ENCODE measurements at regions not wholly inside any gene's neighbourhood (a gene's known extent, or its start where the extent isn't known, plus 50 kb on each side); places are given as distances from the start of the nearest gene placed in this dataset.

DNA sequence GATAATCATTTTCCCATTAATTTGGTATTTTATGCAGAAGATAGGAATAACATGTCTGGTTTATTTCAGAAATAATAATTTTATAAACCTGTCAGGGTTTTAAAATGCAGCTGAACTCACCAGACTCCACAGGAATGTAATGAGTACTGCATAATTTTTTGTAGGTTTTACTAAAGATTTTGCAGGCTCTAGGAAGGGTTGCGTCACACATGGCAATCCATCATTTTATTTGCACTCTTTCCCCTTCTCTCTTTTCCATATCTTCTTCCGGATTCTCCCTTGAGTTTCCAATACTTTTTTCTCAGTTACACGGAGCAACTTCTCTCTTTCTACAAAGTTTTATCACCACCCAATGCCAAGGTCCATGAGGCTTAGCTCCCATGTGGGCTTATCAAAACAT, 234.7 kb downstream of the NFKBIZ start:
- CTCF ChIA-PET: no interaction called here
- 94% methylated on average over 3 of the region's 3 CpGs for WGBS (ENCODE audit: insufficient coverage)
- intact Hi-C loops (cut with micrococcal nuclease): no loop called here

DNA sequence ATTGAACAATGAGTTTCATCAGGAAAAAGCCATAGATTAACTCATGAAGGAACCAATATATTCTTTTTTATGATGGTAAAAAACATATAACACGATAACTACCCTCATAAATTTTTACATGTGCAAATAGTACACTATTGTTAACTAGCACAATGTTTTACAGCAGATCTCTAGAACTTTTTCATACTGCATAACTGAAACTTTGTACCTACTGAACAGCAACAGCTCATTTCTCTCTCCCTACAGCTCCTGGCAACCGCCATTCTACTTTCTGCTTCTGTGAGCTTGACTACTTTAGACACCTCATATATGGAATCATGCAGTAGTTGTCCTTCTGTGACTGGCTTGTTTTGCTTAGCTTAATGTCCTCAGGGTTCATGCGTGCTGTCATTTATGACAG, 235.4 kb downstream of the NFKBIZ start:
- Histone ChIP-seq H3K4me1 (ENCODE audit: control insufficient read depth in 2 of 2, insufficient read depth in 2 of 2, low read length in 2 of 2) (peaks cover 6 to 18% of the 10 kb centered on the region in 2 donors), H3K9me3 (ENCODE audit: control extremely low read depth in 1 of 3, control insufficient read depth in 2 of 3, insufficient read depth in 1 of 3, low read length in 2 of 3) (no peaks in the 10 kb centered on the region), H3K4me2 (replicated peaks; ENCODE audit: low read depth, low read length, poor library complexity, severe bottlenecking) (no peak overlapping the region), H2AFZ (ENCODE audit: insufficient read depth, low read depth, low read length, poor library complexity, severe bottlenecking) (no peak overlapping the region), H4K20me1 (ENCODE audit: control insufficient read depth, insufficient read depth, low read length, poor library complexity, severe bottlenecking) (no peaks in the 10 kb centered on the region), H3K27me3 (replicated peaks in 1 of 4; ENCODE audit: control extremely low read depth in 1 of 4, control insufficient read depth in 3 of 4, insufficient read depth in 4 of 4, low read length in 3 of 4) (no peaks in the 10 kb centered on the region), H3K4me3 (ENCODE audit: control extremely low read depth in 1 of 5, extremely low read depth in 1 of 5, insufficient read depth in 1 of 5, low read depth in 2 of 5, low read length in 4 of 5) (no peak overlapping the region), H3K36me3 (replicated peaks in 1 of 2; ENCODE audit: control extremely low read depth in 1 of 2, control insufficient read depth in 1 of 2, extremely low read depth in 1 of 2, insufficient read depth in 2 of 2, low read length in 1 of 2) (no peaks in the 10 kb centered on the region), H3K79me2 (ENCODE audit: control insufficient read depth, insufficient read depth, low read length) (no peaks in the 10 kb centered on the region), H3K27ac (ENCODE audit: low read length in 2 of 2) (no peak overlapping the region), H3K9ac (ENCODE audit: low read length) (no peak overlapping the region)
- no peaks in the 10 kb centered on the region for H3K9me3 Mint-ChIP-seq (ENCODE audit: insufficient read depth)
- H3K4me3 Mint-ChIP-seq: no peak overlapping the region
- DNase-seq: no peak
- ChIA-PET CTCF (no interaction called here), POLR2A (no interaction called here)
- no peaks in the 10 kb centered on the region for H3K27me3 Mint-ChIP-seq
- intact Hi-C loops (cut with micrococcal nuclease): no loop called here
- H3K4me1 Mint-ChIP-seq: peaks cover 15% of the 10 kb centered on the region
- no peak overlapping the region for H3K27ac Mint-ChIP-seq
- 80% methylated on average over 1 of the region's 3 CpGs for WGBS (ENCODE audit: insufficient coverage)
- TF ChIP-seq, protein P1, sequence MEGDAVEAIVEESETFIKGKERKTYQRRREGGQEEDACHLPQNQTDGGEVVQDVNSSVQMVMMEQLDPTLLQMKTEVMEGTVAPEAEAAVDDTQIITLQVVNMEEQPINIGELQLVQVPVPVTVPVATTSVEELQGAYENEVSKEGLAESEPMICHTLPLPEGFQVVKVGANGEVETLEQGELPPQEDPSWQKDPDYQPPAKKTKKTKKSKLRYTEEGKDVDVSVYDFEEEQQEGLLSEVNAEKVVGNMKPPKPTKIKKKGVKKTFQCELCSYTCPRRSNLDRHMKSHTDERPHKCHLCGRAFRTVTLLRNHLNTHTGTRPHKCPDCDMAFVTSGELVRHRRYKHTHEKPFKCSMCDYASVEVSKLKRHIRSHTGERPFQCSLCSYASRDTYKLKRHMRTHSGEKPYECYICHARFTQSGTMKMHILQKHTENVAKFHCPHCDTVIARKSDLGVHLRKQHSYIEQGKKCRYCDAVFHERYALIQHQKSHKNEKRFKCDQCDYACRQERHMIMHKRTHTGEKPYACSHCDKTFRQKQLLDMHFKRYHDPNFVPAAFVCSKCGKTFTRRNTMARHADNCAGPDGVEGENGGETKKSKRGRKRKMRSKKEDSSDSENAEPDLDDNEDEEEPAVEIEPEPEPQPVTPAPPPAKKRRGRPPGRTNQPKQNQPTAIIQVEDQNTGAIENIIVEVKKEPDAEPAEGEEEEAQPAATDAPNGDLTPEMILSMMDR (IDR thresholded peaks at IDR 0.05): no peak
- no peak for TF ChIP-seq EZH2 (IDR thresholded peaks at IDR 0.05; ENCODE audit: borderline replicate concordance, insufficient read depth, low read depth, low read length, poor library complexity, severe bottlenecking)
- no peak for ATAC-seq (ENCODE audit: low read depth)

More for the DNA sequence above, 234.7 kb downstream of the NFKBIZ start:
- Histone ChIP-seq H2AFZ (ENCODE audit: insufficient read depth, low read depth, low read length, poor library complexity, severe bottlenecking) (no peak overlapping the region), H3K27me3 (replicated peaks in 1 of 4; ENCODE audit: control extremely low read depth in 1 of 4, control insufficient read depth in 3 of 4, insufficient read depth in 4 of 4, low read length in 3 of 4) (no peaks in the 10 kb centered on the region), H4K20me1 (ENCODE audit: control insufficient read depth, insufficient read depth, low read length, poor library complexity, severe bottlenecking) (no peaks in the 10 kb centered on the region), H3K27ac (ENCODE audit: low read length in 2 of 2) (no peak overlapping the region), H3K9me3 (ENCODE audit: control extremely low read depth in 1 of 3, control insufficient read depth in 2 of 3, insufficient read depth in 1 of 3, low read length in 2 of 3) (no peaks in the 10 kb centered on the region), H3K4me2 (replicated peaks; ENCODE audit: low read depth, low read length, poor library complexity, severe bottlenecking) (no peak overlapping the region), H3K79me2 (ENCODE audit: control insufficient read depth, insufficient read depth, low read length) (no peaks in the 10 kb centered on the region), H3K4me1 (ENCODE audit: control insufficient read depth in 2 of 2, insufficient read depth in 2 of 2, low read length in 2 of 2) (peaks cover 13 to 25% of the 10 kb centered on the region in 2 donors), H3K9ac (ENCODE audit: low read length) (no peak overlapping the region), H3K36me3 (replicated peaks in 1 of 2; ENCODE audit: control extremely low read depth in 1 of 2, control insufficient read depth in 1 of 2, extremely low read depth in 1 of 2, insufficient read depth in 2 of 2, low read length in 1 of 2) (no peaks in the 10 kb centered on the region), H3K4me3 (ENCODE audit: control extremely low read depth in 1 of 5, extremely low read depth in 1 of 5, insufficient read depth in 1 of 5, low read depth in 2 of 5, low read length in 4 of 5) (no peak overlapping the region)
- Mint-ChIP-seq H3K4me3 (no peak overlapping the region), H3K9me3 (ENCODE audit: insufficient read depth) (no peaks in the 10 kb centered on the region), H3K4me1 (peaks cover 21% of the 10 kb centered on the region), H3K27ac (no peak overlapping the region), H3K27me3 (no peaks in the 10 kb centered on the region)
- ATAC-seq (ENCODE audit: low read depth) (no peak), DNase-seq (no peak)
- TF ChIP-seq, protein P1 (IDR thresholded peaks at IDR 0.05): no peak
- TF ChIP-seq EZH2 (IDR thresholded peaks at IDR 0.05; ENCODE audit: borderline replicate concordance, insufficient read depth, low read depth, low read length, poor library complexity, severe bottlenecking): no peak
- POLR2A ChIA-PET: no interaction called here

Measured in B cell (primary cell).